H1 (cell line): ENCODE measurements at regions not wholly inside any gene's neighbourhood (a gene's known extent, or its start where the extent isn't known, plus 50 kb on each side); places are given as distances from the start of the nearest gene placed in this dataset.

Source experiments
- CTCF ChIA-PET: fragments of 300-600 bp; sonication (Branson Sonifier 250); formaldehyde crosslinking; loops from one replicate; lab custom pipeline; 2021; ENCODE audit not compliant: partially characterized antibody; lab: Charles Lee
- POLR2A ChIA-PET: fragments of 300-600 bp; sonication (Branson Sonifier 250); formaldehyde crosslinking; loops from one replicate; lab custom pipeline; 2021; ENCODE audit warnings: inconsistent platforms; ENCODE audit not compliant: partially characterized antibody; lab: Charles Lee
- DNase-seq, 2 experiments: peaks; one replicate each; pipeline versions ENCODE4 v3.0.0 to v3.0.0-alpha.2; 2010 to 2022; ENCODE audit warnings: low spot score in 2 of 2, low read depth in 1 of 2, mixed read lengths in 1 of 2
- FAIRE-seq: peaks from 2 replicates; lab custom pipeline; 2011; peaks lifted over from hg19 to GRCh38; lab: Jason Lieb, UNC
- H2AFZ ChIP-seq: 2 replicates; pipeline ENCODE4 v1.8.1; 2012; ENCODE audit warnings: low read length, inconsistent platforms
- H2AK5ac ChIP-seq: 2 replicates; pipeline ENCODE4 v1.6.1; 2013; ENCODE audit warnings: low read depth, low read length
- H2BK120ac ChIP-seq: replicated peaks from 2 replicates; pipeline ENCODE3; 2013; ENCODE audit warnings: low read depth, low read length, inconsistent platforms
- H2BK12ac ChIP-seq: 2 replicates; pipeline ENCODE4 v1.6.1; 2013; ENCODE audit warnings: low read depth, low read length
- H2BK15ac ChIP-seq: 2 replicates; pipeline ENCODE4 v1.6.1; 2013; ENCODE audit warnings: low read length
- H2BK20ac ChIP-seq: 2 replicates; pipeline ENCODE4 v1.6.1; 2013; ENCODE audit warnings: low read length
- H2BK5ac ChIP-seq: 2 replicates; pipeline ENCODE4 v1.6.1; 2013; ENCODE audit warnings: low read depth, low read length
- H3K14ac ChIP-seq: 2 replicates; pipeline ENCODE4 v1.6.1; 2013; ENCODE audit warnings: inconsistent platforms; ENCODE audit not compliant: insufficient read length
- H3K18ac ChIP-seq: 2 replicates; pipeline ENCODE4 v1.6.1; 2013; ENCODE audit warnings: low read length; ENCODE audit errors: extremely low read depth
- H3K23ac ChIP-seq: 2 replicates; pipeline ENCODE4 v1.6.1; 2013; ENCODE audit warnings: inconsistent platforms; ENCODE audit not compliant: insufficient read length
- H3K23me2 ChIP-seq: 2 replicates; pipeline ENCODE4 v1.6.1; 2013; ENCODE audit warnings: low read depth, low read length
- H3K27ac ChIP-seq: 2 replicates; pipeline ENCODE4 v1.6.1; 2011; ENCODE audit warnings: low read depth, low read length, inconsistent platforms
- H3K27me3 ChIP-seq, 4 experiments: replicated peaks in 1 of 4; 1 replicate in 1 of 4; 2 replicates in 3 of 4; pipeline versions ENCODE4 v1.6.1 to v1.8.1; 2011 to 2013; ENCODE audit warnings: low read length in 3 of 4, mild to moderate bottlenecking in 3 of 4, inconsistent platforms in 2 of 4, mixed read lengths in 2 of 4, moderate library complexity in 1 of 4; ENCODE audit not compliant: control insufficient read depth in 3 of 4, insufficient read depth in 3 of 4; ENCODE audit errors: extremely low read depth in 1 of 4
- H3K36me3 ChIP-seq, 4 experiments: 2 replicates each; pipeline versions ENCODE4 v1.6.1 to v1.8.1; 2011 to 2013; ENCODE audit warnings: mild to moderate bottlenecking in 4 of 4, low read length in 3 of 4, moderate library complexity in 2 of 4, control low read depth in 1 of 4, inconsistent platforms in 1 of 4; ENCODE audit not compliant: insufficient read depth in 4 of 4, control insufficient read depth in 2 of 4
- H3K4ac ChIP-seq: replicated peaks from 2 replicates; pipeline ENCODE3; 2013; ENCODE audit warnings: low read length, low read depth, mixed read lengths, inconsistent platforms; ENCODE audit not compliant: insufficient read length
- H3K4me1 ChIP-seq, 4 experiments: replicated peaks in 1 of 4; 1 replicate in 1 of 4; 2 replicates in 3 of 4; pipeline versions ENCODE4 v1.6.1 to v1.8.1; 2011 to 2013; ENCODE audit warnings: low read length in 3 of 4, inconsistent platforms in 2 of 4, mixed read lengths in 1 of 4; ENCODE audit not compliant: insufficient read depth in 4 of 4, control insufficient read depth in 3 of 4
- H3K4me2 ChIP-seq, 2 experiments: 2 replicates each; pipeline versions ENCODE4 v1.6.1 to v1.8.1; 2011 to 2013; ENCODE audit warnings: low read depth in 2 of 2, low read length in 2 of 2, control low read depth in 1 of 2, inconsistent platforms in 1 of 2, mild to moderate bottlenecking in 1 of 2; ENCODE audit not compliant: insufficient read depth in 1 of 2
- H3K4me3 ChIP-seq, 4 experiments: fragments of 200-600, 300-600 bp in 1 of 4; sonication (generic), shearing (Covaris generic), sonication (Bioruptor Twin) in 1 of 4; 2 replicates each; pipeline versions ENCODE4 v1.5.1 to v1.8.1; 2011 to 2016; ENCODE audit warnings: low read length in 4 of 4, low read depth in 3 of 4, control low read depth in 2 of 4, inconsistent platforms in 2 of 4, mild to moderate bottlenecking in 2 of 4, mixed read lengths in 1 of 4, moderate library complexity in 1 of 4; ENCODE audit not compliant: insufficient read depth in 2 of 4; ENCODE audit errors: extremely low read depth in 1 of 4
- H3K56ac ChIP-seq: replicated peaks from 2 replicates; pipeline ENCODE3; 2013; ENCODE audit warnings: low read depth, mild to moderate bottlenecking, mixed read lengths, low read length, inconsistent platforms; ENCODE audit not compliant: insufficient read length
- H3K79me1 ChIP-seq: 2 replicates; pipeline ENCODE4 v1.6.1; 2013; ENCODE audit warnings: low read depth, low read length, control low read depth
- H3K79me2 ChIP-seq, 2 experiments: 2 replicates each; pipeline versions ENCODE4 v1.6.1 to v1.8.1; 2012 to 2013; ENCODE audit warnings: low read length in 2 of 2, mild to moderate bottlenecking in 2 of 2, inconsistent platforms in 1 of 2; ENCODE audit not compliant: insufficient read depth in 2 of 2, control insufficient read depth in 1 of 2
- H3K9ac ChIP-seq, 4 experiments: replicated peaks in 1 of 4; 1 replicate in 1 of 4; 2 replicates in 3 of 4; pipeline versions ENCODE4 v1.6.1 to v1.8.1; 2011 to 2013; ENCODE audit warnings: low read depth in 3 of 4, low read length in 3 of 4, control low read depth in 2 of 4, mild to moderate bottlenecking in 2 of 4, moderate library complexity in 2 of 4, inconsistent platforms in 1 of 4; ENCODE audit errors: extremely low read depth in 1 of 4
- H3K9me3 ChIP-seq, 2 experiments: 2 replicates each; pipeline versions ENCODE4 v1.6.1 to v1.8.1; 2012 to 2013; ENCODE audit warnings: mild to moderate bottlenecking in 2 of 2, moderate library complexity in 2 of 2, control low read depth in 1 of 2, inconsistent platforms in 1 of 2, low read depth in 1 of 2, low read length in 1 of 2, mixed read lengths in 1 of 2; ENCODE audit not compliant: insufficient read depth in 2 of 2
- H4K20me1 ChIP-seq, 2 experiments: replicated peaks in 1 of 2; 2 replicates each; pipeline versions ENCODE3 to v1.8.1; 2011 to 2013; ENCODE audit warnings: inconsistent platforms in 2 of 2, low read length in 2 of 2, mild to moderate bottlenecking in 1 of 2; ENCODE audit not compliant: insufficient read depth in 2 of 2, control insufficient read depth in 1 of 2
- H4K5ac ChIP-seq: 2 replicates; pipeline ENCODE4 v1.6.1; 2013; ENCODE audit warnings: low read length, low read depth, mixed read lengths, inconsistent platforms; ENCODE audit not compliant: insufficient read length
- H4K8ac ChIP-seq: 2 replicates; pipeline ENCODE4 v1.8.0; 2013; ENCODE audit warnings: mild to moderate bottlenecking, moderate library complexity, low read length, inconsistent platforms; ENCODE audit not compliant: insufficient read depth; ENCODE audit errors: extremely low read depth
- H4K91ac ChIP-seq: replicated peaks from 2 replicates; pipeline ENCODE3; 2013; ENCODE audit warnings: low read length, mixed read lengths, inconsistent platforms; ENCODE audit not compliant: insufficient read length
- BACH1 ChIP-seq: IDR thresholded peaks from 2 replicates; pipeline ENCODE4 v1.6.1; 2012; ENCODE audit warnings: low read length, improper control_type of control experiment
- BCL11A ChIP-seq, 2 experiments: IDR thresholded peaks; one replicate each; pipeline ENCODE4 v1.6.1; 2011; ENCODE audit warnings: low read depth in 2 of 2, low read length in 2 of 2, mild to moderate bottlenecking in 2 of 2
- JUND ChIP-seq: IDR thresholded peaks from 2 replicates; pipeline ENCODE4 v1.6.1; 2011; ENCODE audit warnings: mild to moderate bottlenecking, improper control_type of control experiment, low read length
- KDM5A ChIP-seq: fragments of 200-600 bp; IDR thresholded peaks from 2 replicates; pipeline ENCODE4 v1.7.1; 2012; ENCODE audit warnings: mild to moderate bottlenecking, low read length, inconsistent platforms, mixed read lengths
- POLR2AphosphoS5 ChIP-seq: IDR thresholded peaks from 2 replicates; pipeline ENCODE4 v1.6.1; 2011; ENCODE audit warnings: low read depth, low read length
- RFX5 ChIP-seq: IDR thresholded peaks from 2 replicates; pipeline ENCODE4 v1.6.1; 2011; ENCODE audit warnings: low read depth, low read length, improper control_type of control experiment, borderline replicate concordance
- TBP ChIP-seq: IDR thresholded peaks from 2 replicates; pipeline ENCODE4 v1.6.1; 2011; ENCODE audit warnings: low read depth, low read length, improper control_type of control experiment
- WGBS, 2 experiments: shearing (Covaris generic) in 1 of 2; methylation state at CpG; one replicate each; pipeline versions ENCODE4 v1.1.6 to v1.1.7; 2013 to 2015; ENCODE audit warnings: low lambda C conversion rate in 2 of 2, mixed read lengths in 2 of 2, inconsistent platforms in 1 of 2, low coverage in 1 of 2, missing lambda C conversion rate in 1 of 2; ENCODE audit not compliant: insufficient replicate concordance in 2 of 2, insufficient coverage in 1 of 2, insufficient read length in 1 of 2; ENCODE audit errors: extremely low coverage in 1 of 2, missing lambda C conversion rate in 1 of 2; 5-methylcytosine and 5-hydroxymethylcytosine counted together
- TF ChIP-seq, protein P1 (sequence below): IDR thresholded peaks from 2 replicates; pipeline ENCODE4 v1.6.1; 2012; ENCODE audit warnings: inconsistent platforms
- TF ChIP-seq, protein P2 (sequence below): IDR thresholded peaks from 2 replicates; pipeline ENCODE4 v1.6.1; 2012; ENCODE audit warnings: low read length, inconsistent platforms

DNA sequence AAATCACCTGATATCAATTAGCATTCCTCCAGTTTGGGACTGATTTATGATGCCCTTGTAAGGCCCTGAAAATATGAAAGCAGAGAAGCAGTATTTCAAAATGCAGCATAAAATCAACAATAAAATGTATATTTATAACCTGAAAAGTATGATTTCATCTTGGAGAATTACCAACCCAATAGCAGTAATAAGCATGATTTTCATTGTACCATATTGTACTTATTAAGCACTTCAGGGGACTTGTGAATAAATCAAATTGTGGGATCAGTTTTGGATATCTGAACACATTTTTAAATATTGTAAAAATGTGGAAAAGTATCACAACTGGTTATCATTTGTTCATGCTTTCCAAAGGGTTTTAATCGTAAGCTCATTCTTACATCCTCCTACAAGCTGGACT, 250.8 kb downstream of the DMRT2 start:
- Histone ChIP-seq H2BK20ac (no peak overlapping the region), H3K79me1 (no peaks in the 10 kb centered on the region), H4K8ac (no peak overlapping the region), H3K79me2 (no peaks in the 10 kb centered on the region), H3K4me2 (no peak overlapping the region), H3K4me3 (no peak overlapping the region), H2BK120ac (no peak overlapping the region), H3K14ac (no peak overlapping the region), H2BK12ac (no peak overlapping the region), H3K23me2 (no peaks in the 10 kb centered on the region; the same call in 1 of the 2 replicates), H2BK15ac (no peak overlapping the region), H4K5ac (no peak overlapping the region), H3K27me3 (no peaks in the 10 kb centered on the region), H3K4ac (no peak overlapping the region), H2AK5ac (no peak overlapping the region), H2BK5ac (no peak overlapping the region), H3K27ac (no peak overlapping the region), H3K56ac (no peak overlapping the region), H3K18ac (no peak overlapping the region), H3K9ac (no peak overlapping the region), H3K36me3 (no peaks in the 10 kb centered on the region; a peak in 1 of 8 replicates), H3K9me3 (peaks cover 71 to 84% of the 10 kb centered on the region in 2 experiments), H3K4me1 (no peaks in the 10 kb centered on the region), H3K23ac (no peak overlapping the region), H2AFZ (no peak overlapping the region), H4K20me1 (no peaks in the 10 kb centered on the region), H4K91ac (no peak overlapping the region)
- no peak for FAIRE-seq
- CTCF ChIA-PET, result no interaction called here
- POLR2A ChIA-PET, result no interaction called here
- DNase-seq, result no peak
- WGBS, 2 experiments, result 0% methylated on average over 1 of the region's 1 CpG; no CpG with 5 or more reads in 1 of the 2 experiments
- TF ChIP-seq TBP, result no peak
- TF ChIP-seq KDM5A, result no peak
- no peak for TF ChIP-seq RFX5
- TF ChIP-seq, protein P1, sequence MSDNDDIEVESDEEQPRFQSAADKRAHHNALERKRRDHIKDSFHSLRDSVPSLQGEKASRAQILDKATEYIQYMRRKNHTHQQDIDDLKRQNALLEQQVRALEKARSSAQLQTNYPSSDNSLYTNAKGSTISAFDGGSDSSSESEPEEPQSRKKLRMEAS, result no peak
- no peak for TF ChIP-seq POLR2AphosphoS5
- TF ChIP-seq JUND, result no peak
- no peak for TF ChIP-seq BACH1
- TF ChIP-seq BCL11A (IDR thresholded peaks at IDR 0.05; ENCODE audit: low read depth in 2 of 2, low read length in 2 of 2), result no peak
- TF ChIP-seq, protein P2, sequence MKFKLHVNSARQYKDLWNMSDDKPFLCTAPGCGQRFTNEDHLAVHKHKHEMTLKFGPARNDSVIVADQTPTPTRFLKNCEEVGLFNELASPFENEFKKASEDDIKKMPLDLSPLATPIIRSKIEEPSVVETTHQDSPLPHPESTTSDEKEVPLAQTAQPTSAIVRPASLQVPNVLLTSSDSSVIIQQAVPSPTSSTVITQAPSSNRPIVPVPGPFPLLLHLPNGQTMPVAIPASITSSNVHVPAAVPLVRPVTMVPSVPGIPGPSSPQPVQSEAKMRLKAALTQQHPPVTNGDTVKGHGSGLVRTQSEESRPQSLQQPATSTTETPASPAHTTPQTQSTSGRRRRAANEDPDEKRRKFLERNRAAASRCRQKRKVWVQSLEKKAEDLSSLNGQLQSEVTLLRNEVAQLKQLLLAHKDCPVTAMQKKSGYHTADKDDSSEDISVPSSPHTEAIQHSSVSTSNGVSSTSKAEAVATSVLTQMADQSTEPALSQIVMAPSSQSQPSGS, result no peak
